GM23338 (cell line): ENCODE measurements at regions not wholly inside any gene's neighbourhood (a gene's known extent, or its start where the extent isn't known, plus 50 kb on each side); places are given as distances from the start of the nearest gene placed in this dataset.

Experiments
- EZH2phosphoT487 ChIP-seq: fragments of 200-600 bp; sonication (generic); IDR thresholded peaks from one replicate; pipeline ENCODE4 v1.8.1; 2018; ENCODE audit warnings: antibody characterized with exemption; ENCODE audit not compliant: unreplicated experiment
- POLR2AphosphoS5 ChIP-seq: IDR thresholded peaks from 2 replicates; pipeline ENCODE4 v1.6.1; 2016; ENCODE audit warnings: antibody characterized with exemption, low read depth
- TF ChIP-seq, protein P1 (sequence below), 2 experiments: fragments of 200-600 bp in 1 of 2; sonication (generic) in 1 of 2; conservative IDR thresholded peaks; 2 replicates each; pipeline versions ENCODE4 v1.5.1 to v1.6.1; 2016 to 2017; ENCODE audit warnings: antibody characterized with exemption in 2 of 2, low read depth in 2 of 2, mild to moderate bottlenecking in 2 of 2, moderate library complexity in 1 of 2

DNA sequence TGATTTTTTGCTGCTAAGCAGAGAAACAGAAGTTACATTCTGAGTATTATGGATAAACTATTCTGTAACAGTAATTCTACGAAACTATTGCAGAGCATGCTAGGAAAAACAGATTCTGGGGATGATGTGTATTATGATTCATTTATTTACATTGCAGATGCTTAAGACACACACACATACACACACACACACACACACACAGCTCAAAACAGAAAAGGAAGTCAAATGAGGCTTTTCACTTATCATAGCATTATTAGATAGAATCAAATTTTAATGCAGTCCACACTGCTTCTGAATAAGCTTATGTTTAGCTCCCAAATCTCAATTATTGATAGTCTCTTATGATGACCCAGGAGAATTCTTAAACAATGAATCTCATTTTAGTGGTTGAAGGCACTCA, 307.2 kb downstream of the HGF start:
- TF ChIP-seq EZH2phosphoT487 = no peak
- TF ChIP-seq, protein P1, sequence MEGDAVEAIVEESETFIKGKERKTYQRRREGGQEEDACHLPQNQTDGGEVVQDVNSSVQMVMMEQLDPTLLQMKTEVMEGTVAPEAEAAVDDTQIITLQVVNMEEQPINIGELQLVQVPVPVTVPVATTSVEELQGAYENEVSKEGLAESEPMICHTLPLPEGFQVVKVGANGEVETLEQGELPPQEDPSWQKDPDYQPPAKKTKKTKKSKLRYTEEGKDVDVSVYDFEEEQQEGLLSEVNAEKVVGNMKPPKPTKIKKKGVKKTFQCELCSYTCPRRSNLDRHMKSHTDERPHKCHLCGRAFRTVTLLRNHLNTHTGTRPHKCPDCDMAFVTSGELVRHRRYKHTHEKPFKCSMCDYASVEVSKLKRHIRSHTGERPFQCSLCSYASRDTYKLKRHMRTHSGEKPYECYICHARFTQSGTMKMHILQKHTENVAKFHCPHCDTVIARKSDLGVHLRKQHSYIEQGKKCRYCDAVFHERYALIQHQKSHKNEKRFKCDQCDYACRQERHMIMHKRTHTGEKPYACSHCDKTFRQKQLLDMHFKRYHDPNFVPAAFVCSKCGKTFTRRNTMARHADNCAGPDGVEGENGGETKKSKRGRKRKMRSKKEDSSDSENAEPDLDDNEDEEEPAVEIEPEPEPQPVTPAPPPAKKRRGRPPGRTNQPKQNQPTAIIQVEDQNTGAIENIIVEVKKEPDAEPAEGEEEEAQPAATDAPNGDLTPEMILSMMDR (conservative IDR thresholded peaks at IDR 0.05; ENCODE audit: low read depth in 2 of 2) = no peak
- no peak for TF ChIP-seq POLR2AphosphoS5
